GM23248 (cell line): ENCODE measurements at regions not wholly inside any gene's neighbourhood (a gene's known extent, or its start where the extent isn't known, plus 50 kb on each side); places are given as distances from the start of the nearest gene placed in this dataset.

Experiments
- EZH2 ChIP-seq: fragments of 200-600 bp; sonication (generic); IDR thresholded peaks from 2 replicates; pipeline ENCODE4 v1.6.1; 2018; ENCODE audit warnings: antibody characterized with exemption, mild to moderate bottlenecking; ENCODE audit not compliant: insufficient read depth, poor library complexity, severe bottlenecking
- EZH2phosphoT487 ChIP-seq: fragments of 200-600 bp; sonication (generic); IDR thresholded peaks from 2 replicates; pipeline ENCODE4 v1.6.1; 2018; ENCODE audit warnings: antibody characterized with exemption, moderate library complexity, mild to moderate bottlenecking, low read depth; ENCODE audit not compliant: insufficient read depth

DNA sequence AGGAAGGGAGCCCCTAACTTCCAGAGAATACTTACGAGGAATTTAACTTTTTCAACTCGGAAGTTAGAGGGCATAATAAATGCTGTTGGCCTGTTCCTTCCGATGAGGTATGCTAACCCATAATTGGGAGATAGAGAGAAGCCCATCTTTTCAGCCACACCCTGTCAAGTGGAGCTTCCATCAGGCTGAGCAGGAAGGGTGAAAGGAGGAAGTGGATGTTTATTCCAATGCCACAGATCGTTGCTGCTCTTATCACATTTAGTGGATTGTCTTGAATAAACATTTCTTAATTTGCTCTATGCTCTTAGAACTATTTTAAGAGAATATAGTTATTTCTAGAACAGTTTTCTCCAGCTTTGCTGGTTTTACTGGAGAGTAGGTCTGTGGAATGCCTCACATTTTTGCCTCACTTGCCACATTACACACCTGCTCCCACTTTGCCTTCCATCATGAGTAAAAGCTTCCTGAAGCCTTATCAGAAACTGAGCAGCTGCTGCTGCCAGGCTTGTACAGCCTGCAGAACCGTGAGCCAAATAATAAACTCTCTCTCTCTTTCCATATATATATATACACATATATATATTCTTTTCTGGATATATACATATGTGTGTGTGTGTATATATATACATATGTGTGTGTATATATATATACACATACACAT, 60.0 kb upstream of the RGS21 start:
- TF ChIP-seq EZH2phosphoT487 (no peak), EZH2 (no peak)
